ENCODE measurements at regions not wholly inside any gene's neighbourhood (a gene's known extent, or its start where the extent isn't known, plus 50 kb on each side); places are given as distances from the start of the nearest gene placed in this dataset.

DNA sequence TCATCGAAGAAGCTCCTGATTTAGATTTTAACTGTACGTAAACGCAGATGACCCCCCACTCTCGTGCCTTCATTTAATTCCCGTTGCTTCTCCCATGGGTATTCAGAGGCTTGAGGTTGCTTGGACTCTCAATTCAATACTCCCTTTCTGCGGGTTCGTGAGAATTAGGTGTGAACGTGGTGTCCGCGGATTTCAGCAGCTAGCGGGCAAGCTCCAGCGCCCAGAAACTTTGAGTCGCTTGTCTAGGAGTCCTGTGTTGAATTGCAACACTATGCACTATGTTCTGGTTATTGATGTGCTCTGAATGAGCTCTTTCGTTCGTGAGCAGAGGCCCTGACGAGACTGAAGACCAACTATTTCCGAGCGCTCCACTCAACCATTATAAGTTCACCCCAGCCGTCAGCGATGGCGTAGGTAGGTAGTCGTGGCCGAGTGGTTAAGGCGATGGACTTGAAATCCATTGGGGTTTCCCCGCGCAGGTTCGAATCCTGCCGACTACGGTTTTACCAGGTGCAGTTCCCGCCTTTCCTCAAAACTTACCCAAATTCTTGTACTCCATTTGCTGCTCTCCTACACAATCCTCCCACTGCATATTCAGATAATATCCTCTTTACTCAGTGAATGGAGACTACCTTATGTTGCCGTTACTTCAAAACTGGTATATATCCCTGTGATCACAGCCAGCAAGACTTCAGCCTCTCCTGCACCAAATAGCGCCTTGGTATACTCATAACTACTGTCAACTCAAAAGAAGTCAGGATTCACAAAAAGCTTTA, 72.6 kb upstream of the ZNF184 start:
- no peak for TF ChIP-seq FOXA1 (IDR thresholded peaks at IDR 0.05)
- TF ChIP-seq MAX (IDR thresholded peaks at IDR 0.05): no peak
